GM23248 (cell line): ENCODE measurements at regions not wholly inside any gene's neighbourhood (a gene's known extent, or its start where the extent isn't known, plus 50 kb on each side); places are given as distances from the start of the nearest gene placed in this dataset.

Experiments
- EZH2 ChIP-seq: fragments of 200-600 bp; sonication (generic); IDR thresholded peaks from 2 replicates; pipeline ENCODE4 v1.6.1; 2018; ENCODE audit warnings: antibody characterized with exemption, mild to moderate bottlenecking; ENCODE audit not compliant: insufficient read depth, poor library complexity, severe bottlenecking
- EZH2phosphoT487 ChIP-seq: fragments of 200-600 bp; sonication (generic); IDR thresholded peaks from 2 replicates; pipeline ENCODE4 v1.6.1; 2018; ENCODE audit warnings: antibody characterized with exemption, moderate library complexity, mild to moderate bottlenecking, low read depth; ENCODE audit not compliant: insufficient read depth

GRCh38 chr17:30580916-30581315, 103.7 kb downstream of the GOSR1 start:
- TF ChIP-seq EZH2 (no peak), EZH2phosphoT487 (no peak)
